ENCODE measurements at regions not wholly inside any gene's neighbourhood (a gene's known extent, or its start where the extent isn't known, plus 50 kb on each side); places are given as distances from the start of the nearest gene placed in this dataset.
"Not testable (repeated sequence)": the region's sequence is repeated elsewhere in the genome, so short reads cannot be mapped to it uniquely, and the experiment has no call there.

DNA sequence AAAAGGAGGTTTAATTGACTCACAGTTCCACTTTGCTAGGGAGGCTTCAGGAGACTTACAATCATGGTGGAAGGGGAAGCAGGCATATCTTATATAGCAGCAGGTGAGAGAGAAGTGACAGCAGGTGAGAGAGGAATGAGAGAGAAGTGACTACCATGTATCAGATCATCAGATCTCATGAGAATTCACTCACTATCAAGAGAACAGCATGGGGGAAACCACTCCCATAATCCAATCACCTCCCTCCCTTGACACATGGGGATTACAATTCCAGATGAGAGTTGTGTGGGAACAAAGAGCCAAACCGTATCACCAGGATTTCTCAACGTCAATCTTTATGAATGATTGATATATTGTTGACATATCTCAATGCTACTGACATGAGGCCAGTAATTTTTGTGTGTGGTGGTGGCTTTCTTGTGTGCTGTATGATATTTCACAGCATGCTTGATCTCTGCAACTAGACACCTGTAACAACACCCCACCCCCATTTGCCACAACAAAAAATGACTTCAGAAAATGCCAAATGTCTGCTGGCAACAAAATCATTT lies 1470.9 kb upstream of the SEL1L start:
- DNase-seq (ENCODE audit: low read depth in 6 of 9, low spot score in 9 of 9) = no peak
- no peak overlapping the region for H3K27ac ChIP-seq (ENCODE audit: low read depth in 1 of 2, low read length in 1 of 2)
- no peak overlapping the region for H3K4me3 ChIP-seq (ENCODE audit: low read length in 2 of 2)
- no peaks in the 10 kb centered on the region for H3K27me3 ChIP-seq (ENCODE audit: control insufficient read depth in 2 of 2, insufficient read depth in 1 of 2, low read length in 1 of 2)
- no peaks in the 10 kb centered on the region for H3K9me3 ChIP-seq (ENCODE audit: control insufficient read depth in 2 of 2, insufficient read depth in 1 of 2, low read length in 1 of 2)
- WGBS = 93% methylated on average over 2 of the region's 2 CpGs
- H3K4me1 ChIP-seq (ENCODE audit: control insufficient read depth in 2 of 2, insufficient read depth in 2 of 2, low read length in 2 of 2) = no peaks in the 10 kb centered on the region
- no peaks in the 10 kb centered on the region for H3K36me3 ChIP-seq (ENCODE audit: control insufficient read depth in 2 of 2, insufficient read depth in 2 of 2, low read length in 1 of 2)

DNA sequence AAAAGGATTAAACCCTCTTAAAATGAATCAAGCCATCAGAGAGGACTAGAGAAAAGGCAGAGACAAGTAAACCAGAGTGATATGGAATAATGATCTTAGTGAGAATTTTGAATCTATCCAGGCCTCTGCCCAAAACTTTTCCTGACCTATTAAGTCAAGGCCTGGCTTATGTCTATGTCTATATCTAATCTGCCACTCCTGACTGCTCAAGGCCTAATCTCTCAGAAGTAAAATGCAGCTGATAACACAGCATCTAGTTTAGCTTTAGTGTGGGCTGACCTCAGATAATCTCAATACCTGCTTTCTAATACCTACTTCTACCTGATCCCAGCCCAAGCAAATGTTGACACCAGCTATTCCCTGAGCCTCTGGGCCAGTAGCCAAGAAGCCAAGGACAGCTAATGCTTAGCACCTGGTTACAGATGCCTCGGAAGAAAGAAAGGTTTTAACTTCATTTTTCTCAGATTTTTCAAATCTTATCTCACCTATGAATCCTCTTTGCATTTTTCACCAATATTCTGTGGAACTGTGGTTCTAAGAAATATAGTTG lies 1472.5 kb upstream of the SEL1L start:
- 86% methylated on average over 1 of the region's 1 CpG for WGBS
- Histone ChIP-seq H3K27me3 (ENCODE audit: control insufficient read depth in 2 of 2, insufficient read depth in 1 of 2, low read length in 1 of 2) (no peaks in the 10 kb centered on the region), H3K27ac (ENCODE audit: low read depth in 1 of 2, low read length in 1 of 2) (no peak overlapping the region), H3K4me1 (ENCODE audit: control insufficient read depth in 2 of 2, insufficient read depth in 2 of 2, low read length in 2 of 2) (no peaks in the 10 kb centered on the region), H3K9me3 (ENCODE audit: control insufficient read depth in 2 of 2, insufficient read depth in 1 of 2, low read length in 1 of 2) (no peaks in the 10 kb centered on the region), H3K4me3 (ENCODE audit: low read length in 2 of 2) (no peak overlapping the region), H3K36me3 (ENCODE audit: control insufficient read depth in 2 of 2, insufficient read depth in 2 of 2, low read length in 1 of 2) (no peaks in the 10 kb centered on the region)
- DNase-seq (ENCODE audit: low read depth in 6 of 9, low spot score in 9 of 9) = no peak

DNA sequence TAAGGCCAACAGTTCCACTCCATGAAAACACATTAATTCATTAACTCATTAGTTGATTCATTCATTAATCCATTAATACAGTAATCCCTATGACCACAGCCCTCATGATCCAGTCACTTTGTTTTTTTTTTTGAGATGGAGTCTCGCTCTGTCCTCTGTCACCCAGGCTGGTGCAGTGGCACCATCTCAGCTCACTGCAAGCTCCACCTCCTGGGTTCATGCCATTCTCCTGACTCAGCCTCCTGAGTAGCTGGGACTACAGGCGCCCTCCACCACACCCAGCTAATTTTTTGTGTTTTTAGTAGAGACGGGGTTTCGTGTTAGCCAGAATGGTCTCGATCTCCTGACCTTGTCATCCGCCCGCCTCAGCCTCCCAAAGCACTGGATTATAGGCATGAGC lies 1473.4 kb upstream of the SEL1L start:
- WGBS = 95% methylated on average over 7 of the region's 7 CpGs
- DNase-seq (ENCODE audit: low read depth in 6 of 9, low spot score in 9 of 9); H3K27ac ChIP-seq (ENCODE audit: low read depth in 1 of 2, low read length in 1 of 2); H3K9me3 ChIP-seq (ENCODE audit: control insufficient read depth in 2 of 2, insufficient read depth in 1 of 2, low read length in 1 of 2); H3K27me3 ChIP-seq (ENCODE audit: control insufficient read depth in 2 of 2, insufficient read depth in 1 of 2, low read length in 1 of 2); H3K4me3 ChIP-seq (ENCODE audit: low read length in 2 of 2); H3K36me3 ChIP-seq (ENCODE audit: control insufficient read depth in 2 of 2, insufficient read depth in 2 of 2, low read length in 1 of 2); H3K4me1 ChIP-seq (ENCODE audit: control insufficient read depth in 2 of 2, insufficient read depth in 2 of 2, low read length in 2 of 2): not testable (repeated sequence)

DNA sequence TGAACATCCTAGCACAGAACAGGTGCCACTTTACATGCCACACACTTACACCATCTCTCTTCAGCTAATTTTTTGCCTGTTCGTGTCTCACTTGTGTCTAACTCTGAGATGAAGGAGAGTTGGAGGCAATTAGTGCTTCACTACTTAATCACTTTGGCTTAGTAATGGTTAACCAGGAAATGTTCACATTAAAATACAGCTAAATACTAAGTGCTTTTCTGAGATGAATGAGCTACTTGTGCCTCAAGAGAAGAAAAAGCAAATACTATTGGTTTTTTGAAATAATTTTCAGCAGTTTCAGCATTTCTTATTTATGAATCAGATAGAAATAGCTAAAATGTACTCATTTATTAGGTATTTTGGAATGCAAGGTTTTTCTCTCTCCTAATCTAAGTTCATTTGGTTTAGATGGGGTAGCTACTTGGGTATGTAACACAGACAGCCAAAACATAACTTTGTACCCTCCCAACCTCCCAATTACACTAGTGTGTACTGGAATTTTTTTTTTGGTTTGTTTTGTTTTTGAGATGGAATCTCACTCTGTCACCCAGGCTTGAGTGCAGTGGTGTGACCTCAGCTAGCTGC lies 1474.1 kb upstream of the SEL1L start:
- DNase-seq (ENCODE audit: low read depth in 6 of 9, low spot score in 9 of 9) = no peak
- Histone ChIP-seq H3K27me3 (ENCODE audit: control insufficient read depth in 2 of 2, insufficient read depth in 1 of 2, low read length in 1 of 2) (no peaks in the 10 kb centered on the region), H3K9me3 (ENCODE audit: control insufficient read depth in 2 of 2, insufficient read depth in 1 of 2, low read length in 1 of 2) (no peaks in the 10 kb centered on the region), H3K4me3 (ENCODE audit: low read length in 2 of 2) (no peak overlapping the region), H3K27ac (ENCODE audit: low read depth in 1 of 2, low read length in 1 of 2) (no peak overlapping the region), H3K4me1 (ENCODE audit: control insufficient read depth in 2 of 2, insufficient read depth in 2 of 2, low read length in 2 of 2) (no peaks in the 10 kb centered on the region), H3K36me3 (ENCODE audit: control insufficient read depth in 2 of 2, insufficient read depth in 2 of 2, low read length in 1 of 2) (no peaks in the 10 kb centered on the region)
- 96% methylated on average over 1 of the region's 1 CpG for WGBS

DNA sequence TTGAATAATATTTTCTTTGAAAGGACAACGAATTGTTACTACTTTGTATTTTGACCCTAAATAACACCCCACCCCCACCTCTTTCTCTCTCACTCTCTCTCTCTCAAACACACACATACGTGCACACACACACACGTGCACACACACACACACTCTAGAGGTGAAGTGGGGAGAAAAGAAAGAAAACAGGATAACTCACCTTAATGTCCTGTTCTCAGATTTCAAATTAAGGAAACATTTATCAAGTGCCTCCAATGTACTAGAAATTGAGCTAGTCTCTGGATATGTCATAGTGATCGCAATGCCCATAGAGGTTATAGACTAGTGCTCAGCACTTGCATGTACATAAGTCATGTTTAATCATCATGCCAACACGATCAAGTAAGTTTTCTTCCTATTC lies 1483.6 kb upstream of the SEL1L start:
- Histone ChIP-seq H3K27me3 (ENCODE audit: control insufficient read depth in 2 of 2, insufficient read depth in 1 of 2, low read length in 1 of 2) (no peaks in the 10 kb centered on the region), H3K9me3 (ENCODE audit: control insufficient read depth in 2 of 2, insufficient read depth in 1 of 2, low read length in 1 of 2) (no peaks in the 10 kb centered on the region), H3K36me3 (ENCODE audit: control insufficient read depth in 2 of 2, insufficient read depth in 2 of 2, low read length in 1 of 2) (no peaks in the 10 kb centered on the region), H3K4me1 (ENCODE audit: control insufficient read depth in 2 of 2, insufficient read depth in 2 of 2, low read length in 2 of 2) (no peaks in the 10 kb centered on the region), H3K27ac (ENCODE audit: low read depth in 1 of 2, low read length in 1 of 2) (no peak overlapping the region), H3K4me3 (ENCODE audit: low read length in 2 of 2) (no peak overlapping the region)
- WGBS = 82% methylated on average over 5 of the region's 5 CpGs
- DNase-seq (ENCODE audit: low read depth in 6 of 9, low spot score in 9 of 9) = no peak

DNA sequence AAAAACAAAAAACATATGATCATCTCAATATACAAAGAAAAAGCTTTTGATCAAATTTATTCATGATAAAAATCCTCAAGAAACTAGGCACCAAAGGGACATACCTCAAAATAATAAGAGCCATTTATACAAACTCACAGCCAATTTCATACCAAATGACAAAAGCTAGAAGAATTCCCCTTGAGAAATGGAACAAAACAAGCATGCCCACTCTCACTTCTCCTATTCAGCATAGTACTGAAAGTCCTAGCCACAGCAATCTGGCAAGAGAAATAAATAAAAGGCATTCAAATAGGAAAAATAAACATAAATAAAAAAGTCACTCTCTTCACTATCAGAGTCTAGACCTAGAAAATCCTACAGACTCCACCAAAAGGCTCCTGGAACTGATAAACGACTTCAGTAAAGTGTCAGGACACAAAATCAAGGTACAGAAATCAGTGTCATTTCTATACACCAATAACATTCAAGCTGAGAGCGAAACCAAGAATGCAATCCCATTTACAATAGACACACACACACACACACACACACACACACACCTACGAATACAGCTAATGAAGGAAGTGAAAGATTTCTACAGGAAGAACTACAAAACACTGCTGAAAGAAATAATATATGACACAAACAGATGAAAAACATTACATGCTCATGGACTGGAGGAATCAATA lies 1486.2 kb upstream of the SEL1L start:
- WGBS = 75% methylated on average over 3 of the region's 3 CpGs
- Histone ChIP-seq H3K27me3 (ENCODE audit: control insufficient read depth in 2 of 2, insufficient read depth in 1 of 2, low read length in 1 of 2) (no peaks in the 10 kb centered on the region), H3K27ac (ENCODE audit: low read depth in 1 of 2, low read length in 1 of 2) (no peak overlapping the region)

DNA sequence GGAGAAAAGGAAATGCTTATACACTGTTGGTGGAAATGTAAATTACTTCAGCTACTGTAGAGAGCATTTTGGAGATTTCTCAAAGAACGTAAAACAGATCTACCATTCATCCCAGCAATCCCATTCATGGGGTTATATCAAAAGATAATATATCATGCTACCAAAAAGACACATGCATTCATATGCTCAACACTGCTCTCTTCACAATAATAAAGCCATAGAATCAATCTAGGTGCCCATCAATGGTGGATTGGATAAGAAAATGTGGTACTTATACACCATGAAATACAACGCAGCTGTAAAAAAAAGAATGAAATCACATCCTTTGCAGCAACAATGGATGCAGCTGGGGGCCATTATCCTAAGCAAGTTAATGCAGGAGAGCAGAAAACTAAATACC lies 1487.7 kb upstream of the SEL1L start:
- WGBS = 92% methylated on average over 2 of the region's 2 CpGs
- no peak for DNase-seq (ENCODE audit: low read depth in 6 of 9, low spot score in 9 of 9)
- H3K4me1 ChIP-seq (ENCODE audit: control insufficient read depth in 2 of 2, insufficient read depth in 2 of 2, low read length in 2 of 2) = no peaks in the 10 kb centered on the region
- H3K27me3 ChIP-seq (ENCODE audit: control insufficient read depth in 2 of 2, insufficient read depth in 1 of 2, low read length in 1 of 2) = no peaks in the 10 kb centered on the region
- H3K9me3 ChIP-seq (ENCODE audit: control insufficient read depth in 2 of 2, insufficient read depth in 1 of 2, low read length in 1 of 2) = no peaks in the 10 kb centered on the region
- H3K27ac ChIP-seq (ENCODE audit: low read depth in 1 of 2, low read length in 1 of 2) = no peak overlapping the region
- H3K4me3 ChIP-seq (ENCODE audit: low read length in 2 of 2) = no peak overlapping the region
- H3K36me3 ChIP-seq (ENCODE audit: control insufficient read depth in 2 of 2, insufficient read depth in 2 of 2, low read length in 1 of 2) = no peaks in the 10 kb centered on the region

More for the DNA sequence above, 1486.2 kb upstream of the SEL1L start:
- DNase-seq (ENCODE audit: low read depth in 6 of 9, low spot score in 9 of 9) = no peak
- no peaks in the 10 kb centered on the region for H3K4me1 ChIP-seq (ENCODE audit: control insufficient read depth in 2 of 2, insufficient read depth in 2 of 2, low read length in 2 of 2)
- no peaks in the 10 kb centered on the region for H3K9me3 ChIP-seq (ENCODE audit: control insufficient read depth in 2 of 2, insufficient read depth in 1 of 2, low read length in 1 of 2)
- H3K36me3 ChIP-seq (ENCODE audit: control insufficient read depth in 2 of 2, insufficient read depth in 2 of 2, low read length in 1 of 2) = no peaks in the 10 kb centered on the region
- H3K4me3 ChIP-seq (ENCODE audit: low read length in 2 of 2) = no peak overlapping the region

DNA sequence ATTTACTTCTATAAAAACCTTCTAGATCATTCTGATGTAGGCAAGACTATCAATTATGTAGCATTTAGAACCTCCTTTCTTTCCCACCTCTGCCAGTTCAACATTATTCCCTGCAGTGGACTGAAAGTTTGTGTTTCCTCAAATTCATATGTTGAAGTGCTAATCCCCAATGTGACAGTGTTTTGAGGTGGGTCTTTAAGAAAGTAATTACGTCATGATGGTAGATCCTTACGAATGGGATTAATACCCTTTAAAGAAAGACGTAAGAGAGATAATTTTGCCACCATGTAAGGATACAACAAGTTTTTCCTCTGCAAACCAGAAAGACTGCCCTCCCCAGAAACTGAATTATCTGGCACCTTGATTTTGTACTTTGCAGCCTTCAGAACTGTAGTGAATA lies 1489.7 kb upstream of the SEL1L start:
- Histone ChIP-seq H3K27me3 (ENCODE audit: control insufficient read depth in 2 of 2, insufficient read depth in 1 of 2, low read length in 1 of 2) (no peaks in the 10 kb centered on the region), H3K36me3 (ENCODE audit: control insufficient read depth in 2 of 2, insufficient read depth in 2 of 2, low read length in 1 of 2) (no peaks in the 10 kb centered on the region), H3K4me3 (ENCODE audit: low read length in 2 of 2) (no peak overlapping the region), H3K9me3 (ENCODE audit: control insufficient read depth in 2 of 2, insufficient read depth in 1 of 2, low read length in 1 of 2) (no peaks in the 10 kb centered on the region), H3K4me1 (ENCODE audit: control insufficient read depth in 2 of 2, insufficient read depth in 2 of 2, low read length in 2 of 2) (no peaks in the 10 kb centered on the region), H3K27ac (ENCODE audit: low read depth in 1 of 2, low read length in 1 of 2) (no peak overlapping the region)
- no peak for DNase-seq (ENCODE audit: low read depth in 6 of 9, low spot score in 9 of 9)
- 94% methylated on average over 3 of the region's 3 CpGs for WGBS

DNA sequence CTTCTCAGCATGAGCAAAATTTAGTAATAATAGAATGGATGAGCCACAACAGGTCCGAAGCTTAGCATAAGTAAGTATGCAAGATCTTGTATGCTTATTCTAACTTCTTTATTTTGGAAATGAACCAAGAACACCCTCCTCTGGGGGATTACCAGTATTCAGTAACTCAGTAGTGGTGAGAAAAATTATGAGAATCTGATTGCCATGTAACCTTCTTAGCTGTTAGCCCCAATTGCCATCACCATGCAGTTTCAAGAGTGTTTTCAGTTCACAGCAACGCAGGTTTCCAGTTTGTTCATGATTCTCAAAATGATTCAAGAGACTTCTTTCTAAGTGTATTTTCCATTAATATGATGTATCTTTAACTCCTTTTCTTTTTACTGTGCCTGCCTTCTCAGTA lies 1507.6 kb upstream of the SEL1L start:
- Histone ChIP-seq H3K27ac (ENCODE audit: low read depth in 1 of 2, low read length in 1 of 2) (no peak overlapping the region), H3K27me3 (ENCODE audit: control insufficient read depth in 2 of 2, insufficient read depth in 1 of 2, low read length in 1 of 2) (no peaks in the 10 kb centered on the region), H3K4me3 (ENCODE audit: low read length in 2 of 2) (no peak overlapping the region), H3K4me1 (ENCODE audit: control insufficient read depth in 2 of 2, insufficient read depth in 2 of 2, low read length in 2 of 2) (no peaks in the 10 kb centered on the region), H3K9me3 (ENCODE audit: control insufficient read depth in 2 of 2, insufficient read depth in 1 of 2, low read length in 1 of 2) (no peaks in the 10 kb centered on the region), H3K36me3 (ENCODE audit: control insufficient read depth in 2 of 2, insufficient read depth in 2 of 2, low read length in 1 of 2) (no peaks in the 10 kb centered on the region)
- WGBS = 94% methylated on average over 2 of the region's 2 CpGs
- no peak for DNase-seq (ENCODE audit: low read depth in 6 of 9, low spot score in 9 of 9)

Data from thymus (tissue), 11 donors.